K562 (cell line): ENCODE measurements at regions not wholly inside any gene's neighbourhood (a gene's known extent, or its start where the extent isn't known, plus 50 kb on each side); places are given as distances from the start of the nearest gene placed in this dataset.

ENCODE experiments used
- BRF1 ChIP-seq: IDR thresholded peaks from 3 replicates; pipeline ENCODE4 v1.6.1; 2011; ENCODE audit warnings: borderline replicate concordance, mild to moderate bottlenecking; ENCODE audit not compliant: insufficient read length; ENCODE audit errors: extremely low read depth
- CBX1 ChIP-seq: sonication (generic); IDR thresholded peaks from 2 replicates; pipeline ENCODE4 v1.6.1; 2016; ENCODE audit warnings: antibody characterized with exemption, low read depth, mild to moderate bottlenecking
- RB1 ChIP-seq: fragments of 450-650 bp; IDR thresholded peaks from 2 replicates; pipeline ENCODE4 v1.6.1; 2017; ENCODE audit warnings: low read depth, mild to moderate bottlenecking
- XRCC4 ChIP-seq: IDR thresholded peaks from one replicate; pipeline ENCODE4 v1.6.1; 2011; ENCODE audit not compliant: insufficient read depth, insufficient read length; ENCODE audit errors: extremely low read depth
- ZBTB40 ChIP-seq, 2 experiments: fragments of 450-650 bp in 1 of 2; sonication (generic) in 1 of 2; formaldehyde crosslinking in 1 of 2; IDR thresholded peaks; 2 replicates each; pipeline versions ENCODE4 v1.7.1 to v1.9.0; 2016 to 2022; ENCODE audit warnings: inconsistent platforms in 1 of 2, mild to moderate bottlenecking in 1 of 2, missing genetic modification reagents in 1 of 2
- ZZZ3 ChIP-seq: fragments of 450-650 bp; IDR thresholded peaks from 2 replicates; pipeline ENCODE4 v1.6.1; 2016; ENCODE audit warnings: antibody characterized with exemption, mild to moderate bottlenecking, moderate library complexity

DNA sequence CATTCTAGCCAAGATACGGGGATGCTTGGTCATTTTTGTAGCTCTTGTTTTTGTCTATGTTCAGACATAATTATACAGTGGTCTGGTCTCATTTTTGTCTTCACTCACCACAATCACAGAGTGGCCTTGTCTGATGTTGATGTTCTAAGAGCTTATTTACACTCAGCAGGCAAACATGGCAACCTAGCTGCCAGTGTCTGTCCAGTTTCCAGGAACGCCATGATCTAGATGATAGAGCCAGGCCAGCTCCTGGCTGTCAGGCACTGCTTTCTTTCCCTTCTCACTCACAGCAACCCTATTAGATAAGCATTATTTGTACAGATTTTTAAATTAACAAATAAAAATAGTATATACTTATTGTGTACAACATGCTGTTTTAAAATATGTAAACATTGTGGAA lies 98.6 kb upstream of the PHF14 start (continued):
- TF ChIP-seq ZBTB40 (IDR thresholded peaks at IDR 0.05) = no peak
- no peak for TF ChIP-seq ZBTB40 (CRISPR knock-in tag; IDR thresholded peaks at IDR 0.05)
- TF ChIP-seq RB1 = no peak
- TF ChIP-seq CBX1 = no peak
- no peak for TF ChIP-seq ZZZ3
- no peak for TF ChIP-seq XRCC4
- TF ChIP-seq BRF1 = no peak
